ENCODE measurements at regions not wholly inside any gene's neighbourhood (a gene's known extent, or its start where the extent isn't known, plus 50 kb on each side); places are given as distances from the start of the nearest gene placed in this dataset.
"Not testable (repeated sequence)": the region's sequence is repeated elsewhere in the genome, so short reads cannot be mapped to it uniquely, and the experiment has no call there.

- not testable (repeated sequence) for DNase-seq (ENCODE audit: low spot score)
These were observed 113.7 kb downstream of the PPIAL4A start for GRCh38 chr1:121003230-121003629.

- not testable (repeated sequence) for DNase-seq (ENCODE audit: low spot score)
These were observed 117.3 kb downstream of the PPIAL4A start for GRCh38 chr1:121006826-121007225.

GRCh38 chr1:121007755-121008154, 118.2 kb downstream of the PPIAL4A start:
- DNase-seq (ENCODE audit: low spot score), result not testable (repeated sequence)

GRCh38 chr1:121008512-121009215, 119.1 kb downstream of the PPIAL4A start:
- DNase-seq (ENCODE audit: low spot score), result not testable (repeated sequence)

GRCh38 chr1:121009216-121010057, 119.9 kb downstream of the PPIAL4A start:
- DNase-seq (ENCODE audit: low spot score), result not testable (repeated sequence)

- not testable (repeated sequence) for DNase-seq (ENCODE audit: low spot score)
These were observed 120.6 kb downstream of the PPIAL4A start for GRCh38 chr1:121010141-121010540.

GRCh38 chr1:121013181-121013580, 123.6 kb downstream of the PPIAL4A start:
- not testable (repeated sequence) for DNase-seq (ENCODE audit: low spot score)

GRCh38 chr1:121016182-121017028, 126.8 kb downstream of the PPIAL4A start:
- DNase-seq (ENCODE audit: low spot score), result peak; percentile 61

- DNase-seq (ENCODE audit: low spot score), result not testable (repeated sequence)
These were observed 130.3 kb downstream of the PPIAL4A start for GRCh38 chr1:121019715-121020349.

GRCh38 chr1:121020350-121021236, 131.0 kb downstream of the PPIAL4A start:
- peak; percentile 35 for DNase-seq (ENCODE audit: low spot score)

- not testable (repeated sequence) for DNase-seq (ENCODE audit: low spot score)
These were observed 132.1 kb downstream of the PPIAL4A start for GRCh38 chr1:121021716-121022115.

GRCh38 chr1:121032878-121033494, 143.4 kb downstream of the PPIAL4A start:
- DNase-seq (ENCODE audit: low spot score), result not testable (repeated sequence)

- DNase-seq (ENCODE audit: low spot score), result not testable (repeated sequence)
These were observed 147.2 kb downstream of the PPIAL4A start for GRCh38 chr1:121036792-121037191.

GRCh38 chr1:121040974-121041373, 143.2 kb downstream of the FAM72B start:
- not testable (repeated sequence) for DNase-seq (ENCODE audit: low spot score)

GRCh38 chr1:121041497-121041896, 142.6 kb downstream of the FAM72B start:
- not testable (repeated sequence) for DNase-seq (ENCODE audit: low spot score)

- DNase-seq (ENCODE audit: low spot score), result not testable (repeated sequence)
These were observed 141.3 kb downstream of the FAM72B start for GRCh38 chr1:121042882-121043281.

GRCh38 chr1:121048293-121048752, 135.8 kb downstream of the FAM72B start:
- not testable (repeated sequence) for DNase-seq (ENCODE audit: low spot score)

- not testable (repeated sequence) for DNase-seq (ENCODE audit: low spot score)
These were observed 135.2 kb downstream of the FAM72B start for GRCh38 chr1:121048769-121049443.

- not testable (repeated sequence) for DNase-seq (ENCODE audit: low spot score)
These were observed 134.0 kb downstream of the FAM72B start for GRCh38 chr1:121050097-121050496.
